ENCODE measurements at regions not wholly inside any gene's neighbourhood (a gene's known extent, or its start where the extent isn't known, plus 50 kb on each side); places are given as distances from the start of the nearest gene placed in this dataset.

GRCh38 chr3:193997228-193998122 is 138.5 kb upstream of the HES1 start:
- Histone ChIP-seq H3K36me3 (replicated peaks; ENCODE audit: insufficient read depth, low read depth) (no peaks in the 10 kb centered on the region), H3K79me2 (no peaks in the 10 kb centered on the region), H3K9me3 (ENCODE audit: low read depth) (no peaks in the 10 kb centered on the region), H2AFZ (no peak overlapping the region), H4K20me1 (ENCODE audit: insufficient read depth, poor library complexity, severe bottlenecking) (no peaks in the 10 kb centered on the region), H3K4me1 (ENCODE audit: insufficient read depth) (peaks cover 3% of the 10 kb centered on the region), H3K4me3 (no peak overlapping the region), H3K4me2 (no peak overlapping the region), H3K27ac (no peak overlapping the region), H3K9me2 (replicated peaks; ENCODE audit: insufficient read depth) (no peaks in the 10 kb centered on the region), H3K27me3 (no peaks in the 10 kb centered on the region)
- 60% methylated on average over 12 of the region's 12 CpGs for WGBS (ENCODE audit: low lambda C conversion rate, missing lambda C conversion rate)
- TF ChIP-seq, protein P1, sequence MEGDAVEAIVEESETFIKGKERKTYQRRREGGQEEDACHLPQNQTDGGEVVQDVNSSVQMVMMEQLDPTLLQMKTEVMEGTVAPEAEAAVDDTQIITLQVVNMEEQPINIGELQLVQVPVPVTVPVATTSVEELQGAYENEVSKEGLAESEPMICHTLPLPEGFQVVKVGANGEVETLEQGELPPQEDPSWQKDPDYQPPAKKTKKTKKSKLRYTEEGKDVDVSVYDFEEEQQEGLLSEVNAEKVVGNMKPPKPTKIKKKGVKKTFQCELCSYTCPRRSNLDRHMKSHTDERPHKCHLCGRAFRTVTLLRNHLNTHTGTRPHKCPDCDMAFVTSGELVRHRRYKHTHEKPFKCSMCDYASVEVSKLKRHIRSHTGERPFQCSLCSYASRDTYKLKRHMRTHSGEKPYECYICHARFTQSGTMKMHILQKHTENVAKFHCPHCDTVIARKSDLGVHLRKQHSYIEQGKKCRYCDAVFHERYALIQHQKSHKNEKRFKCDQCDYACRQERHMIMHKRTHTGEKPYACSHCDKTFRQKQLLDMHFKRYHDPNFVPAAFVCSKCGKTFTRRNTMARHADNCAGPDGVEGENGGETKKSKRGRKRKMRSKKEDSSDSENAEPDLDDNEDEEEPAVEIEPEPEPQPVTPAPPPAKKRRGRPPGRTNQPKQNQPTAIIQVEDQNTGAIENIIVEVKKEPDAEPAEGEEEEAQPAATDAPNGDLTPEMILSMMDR (IDR thresholded peaks at IDR 0.05; ENCODE audit: poor library complexity): no peak
- TF ChIP-seq EZH2 (IDR thresholded peaks at IDR 0.05; ENCODE audit: borderline replicate concordance) (no peak), EZH2phosphoT487 (IDR thresholded peaks at IDR 0.05; ENCODE audit: low read depth, severe bottlenecking, unreplicated experiment) (no peak)
- no peak for DNase-seq (ENCODE audit: low spot score)

- 85% methylated on average over 1 of the region's 1 CpG for WGBS (ENCODE audit: low lambda C conversion rate, missing lambda C conversion rate)
- Histone ChIP-seq H3K4me1 (ENCODE audit: insufficient read depth) (peaks cover 7% of the 10 kb centered on the region), H3K9me2 (replicated peaks; ENCODE audit: insufficient read depth) (no peaks in the 10 kb centered on the region), H3K4me2 (no peak overlapping the region), H2AFZ (no peak overlapping the region), H3K9me3 (ENCODE audit: low read depth) (no peaks in the 10 kb centered on the region), H3K27me3 (no peaks in the 10 kb centered on the region), H3K36me3 (replicated peaks; ENCODE audit: insufficient read depth, low read depth) (no peaks in the 10 kb centered on the region), H3K79me2 (no peaks in the 10 kb centered on the region), H3K4me3 (no peak overlapping the region), H3K27ac (no peak overlapping the region), H4K20me1 (ENCODE audit: insufficient read depth, poor library complexity, severe bottlenecking) (no peaks in the 10 kb centered on the region)
- TF ChIP-seq EZH2phosphoT487 (IDR thresholded peaks at IDR 0.05; ENCODE audit: low read depth, severe bottlenecking, unreplicated experiment) (no peak), EZH2 (IDR thresholded peaks at IDR 0.05; ENCODE audit: borderline replicate concordance) (no peak)
- TF ChIP-seq, protein P1 (IDR thresholded peaks at IDR 0.05; ENCODE audit: poor library complexity): no peak
- no peak for DNase-seq (ENCODE audit: low spot score)
Observed at GRCh38 chr3:193998123-193998448, 137.9 kb upstream of the HES1 start.

- Histone ChIP-seq H3K27ac (no peak overlapping the region), H4K20me1 (ENCODE audit: insufficient read depth, poor library complexity, severe bottlenecking) (no peaks in the 10 kb centered on the region), H3K9me2 (replicated peaks; ENCODE audit: insufficient read depth) (no peaks in the 10 kb centered on the region), H3K79me2 (no peaks in the 10 kb centered on the region), H3K4me1 (ENCODE audit: insufficient read depth) (peaks cover 11% of the 10 kb centered on the region), H2AFZ (no peak overlapping the region), H3K36me3 (replicated peaks; ENCODE audit: insufficient read depth, low read depth) (no peaks in the 10 kb centered on the region), H3K4me3 (no peak overlapping the region), H3K27me3 (no peaks in the 10 kb centered on the region), H3K9me3 (ENCODE audit: low read depth) (no peaks in the 10 kb centered on the region), H3K4me2 (no peak overlapping the region)
- TF ChIP-seq, protein P1 (IDR thresholded peaks at IDR 0.05; ENCODE audit: poor library complexity): no peak
- no peak for TF ChIP-seq EZH2 (IDR thresholded peaks at IDR 0.05; ENCODE audit: borderline replicate concordance)
- TF ChIP-seq EZH2phosphoT487 (IDR thresholded peaks at IDR 0.05; ENCODE audit: low read depth, severe bottlenecking, unreplicated experiment): no peak
- 92% methylated on average over 12 of the region's 12 CpGs for WGBS (ENCODE audit: low lambda C conversion rate, missing lambda C conversion rate)
- no peak for DNase-seq (ENCODE audit: low spot score)
Observed at GRCh38 chr3:193998628-193999195, 137.2 kb upstream of the HES1 start.

Measured in hepatocyte (in vitro differentiated cells).